CD4-positive, alpha-beta T cell (primary cell): ENCODE measurements at regions not wholly inside any gene's neighbourhood (a gene's known extent, or its start where the extent isn't known, plus 50 kb on each side); places are given as distances from the start of the nearest gene placed in this dataset.

Experiments used
- ATAC-seq: fragments of 200-7000 bp; cut with Tn5 transposase; one replicate; pipeline ENCODE4 v1.10.0; 2022; ENCODE audit warnings: mild to moderate bottlenecking; ENCODE audit not compliant: poor library complexity
- CTCF ChIA-PET: fragments of 350-600 bp; sonication (Branson Sonifier 250); formaldehyde crosslinking; loops from one replicate; lab custom pipeline; 2021; ENCODE audit warnings: antibody characterized with exemption, inconsistent platforms; lab: Charles Lee
- POLR2A ChIA-PET: fragments of 350-600 bp; sonication (Branson Sonifier 250); formaldehyde crosslinking; loops from one replicate; lab custom pipeline; 2021; ENCODE audit warnings: antibody characterized with exemption, inconsistent platforms; lab: Charles Lee
- DNase-seq, 14 experiments: peaks; one replicate each; pipeline ENCODE4 v3.0.0-alpha.2; 2013 to 2020; ENCODE audit warnings: mixed read lengths in 2 of 14
- H3K27ac ChIP-seq, 2 donors: one replicate each; pipeline versions ENCODE4 v1.5.1 to v1.7.0; 2013; ENCODE audit warnings: low read length in 2 of 2, low read depth in 1 of 2, mild to moderate bottlenecking in 1 of 2
- H3K27me3 ChIP-seq, 2 experiments: 1 replicate in 1 of 2; 2 replicates in 1 of 2; pipeline versions ENCODE4 v1.6.1 to v1.7.0; 2013; ENCODE audit warnings: low read length in 2 of 2, control low read depth in 1 of 2, mild to moderate bottlenecking in 1 of 2, moderate library complexity in 1 of 2; ENCODE audit not compliant: insufficient read depth in 2 of 2, control insufficient read depth in 1 of 2
- H3K36me3 ChIP-seq: one replicate; pipeline ENCODE4 v1.6.1; 2013; ENCODE audit warnings: low read length, control low read depth; ENCODE audit not compliant: insufficient read depth
- H3K4me1 ChIP-seq: one replicate; pipeline ENCODE4 v1.6.1; 2013; ENCODE audit warnings: low read length, control low read depth; ENCODE audit not compliant: insufficient read depth
- H3K4me3 ChIP-seq: one replicate; pipeline ENCODE4 v1.5.1; 2013; ENCODE audit warnings: mild to moderate bottlenecking, low read length, moderate library complexity
- H3K9me3 ChIP-seq, 2 experiments: 1 replicate in 1 of 2; 2 replicates in 1 of 2; pipeline versions ENCODE4 v1.6.1 to v1.7.0; 2013; ENCODE audit warnings: low read length in 2 of 2, mild to moderate bottlenecking in 2 of 2, control low read depth in 1 of 2, moderate library complexity in 1 of 2; ENCODE audit not compliant: control insufficient read depth in 1 of 2, insufficient read depth in 1 of 2
- H3K27ac Mint-ChIP-seq: one replicate; pipeline ENCODE4 v1.8.0; 2020; ENCODE audit warnings: mixed read lengths
- H3K27me3 Mint-ChIP-seq: one replicate; pipeline ENCODE4 v1.8.0; 2021; ENCODE audit warnings: mixed read lengths
- H3K36me3 Mint-ChIP-seq: one replicate; pipeline ENCODE4 v1.8.0; 2021; ENCODE audit warnings: low read depth, mixed read lengths
- H3K4me1 Mint-ChIP-seq: one replicate; pipeline ENCODE4 v1.8.0; 2021; ENCODE audit warnings: low read depth, mixed read lengths
- H3K4me3 Mint-ChIP-seq: one replicate; pipeline ENCODE4 v1.8.0; 2020; ENCODE audit warnings: mild to moderate bottlenecking, mixed read lengths
- H3K9me3 Mint-ChIP-seq: one replicate; pipeline ENCODE4 v1.8.0; 2020; ENCODE audit warnings: mixed read lengths
- intact Hi-C, 2 experiments: fragments of 100-400 bp; cut with DNase I in 1 of 2; cut with micrococcal nuclease in 1 of 2; formaldehyde crosslinking; loops; one replicate each; pipeline versions ENCODE4 v1.15.1 to v1.9.0; 2023 to 2025; cut with DNase I, micrococcal nuclease
- TF ChIP-seq, protein P1 (sequence below): fragments of 200-600 bp; IDR thresholded peaks from one replicate; pipeline ENCODE4 v1.8.0; 2022; ENCODE audit warnings: antibody characterized with exemption, mild to moderate bottlenecking

- no peak overlapping the region for H3K27ac Mint-ChIP-seq
- H3K27me3 ChIP-seq = peaks cover 0 to 8% of the 10 kb centered on the region in 2 experiments
- CTCF ChIA-PET = no interaction called here
- H3K27me3 Mint-ChIP-seq = peaks cover 34% of the 10 kb centered on the region
- intact Hi-C loops = no loop called here
- H3K36me3 ChIP-seq = no peaks in the 10 kb centered on the region
- no peak overlapping the region for H3K4me3 Mint-ChIP-seq
- no peaks in the 10 kb centered on the region for H3K9me3 ChIP-seq
- TF ChIP-seq, protein P1, sequence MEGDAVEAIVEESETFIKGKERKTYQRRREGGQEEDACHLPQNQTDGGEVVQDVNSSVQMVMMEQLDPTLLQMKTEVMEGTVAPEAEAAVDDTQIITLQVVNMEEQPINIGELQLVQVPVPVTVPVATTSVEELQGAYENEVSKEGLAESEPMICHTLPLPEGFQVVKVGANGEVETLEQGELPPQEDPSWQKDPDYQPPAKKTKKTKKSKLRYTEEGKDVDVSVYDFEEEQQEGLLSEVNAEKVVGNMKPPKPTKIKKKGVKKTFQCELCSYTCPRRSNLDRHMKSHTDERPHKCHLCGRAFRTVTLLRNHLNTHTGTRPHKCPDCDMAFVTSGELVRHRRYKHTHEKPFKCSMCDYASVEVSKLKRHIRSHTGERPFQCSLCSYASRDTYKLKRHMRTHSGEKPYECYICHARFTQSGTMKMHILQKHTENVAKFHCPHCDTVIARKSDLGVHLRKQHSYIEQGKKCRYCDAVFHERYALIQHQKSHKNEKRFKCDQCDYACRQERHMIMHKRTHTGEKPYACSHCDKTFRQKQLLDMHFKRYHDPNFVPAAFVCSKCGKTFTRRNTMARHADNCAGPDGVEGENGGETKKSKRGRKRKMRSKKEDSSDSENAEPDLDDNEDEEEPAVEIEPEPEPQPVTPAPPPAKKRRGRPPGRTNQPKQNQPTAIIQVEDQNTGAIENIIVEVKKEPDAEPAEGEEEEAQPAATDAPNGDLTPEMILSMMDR = no peak
- no peaks in the 10 kb centered on the region for H3K36me3 Mint-ChIP-seq
- no peak overlapping the region for H3K4me3 ChIP-seq
- H3K9me3 Mint-ChIP-seq = peaks cover 3% of the 10 kb centered on the region
- no peaks in the 10 kb centered on the region for H3K4me1 ChIP-seq
- no peak overlapping the region for H3K27ac ChIP-seq
- no peak for ATAC-seq
- H3K4me1 Mint-ChIP-seq = no peaks in the 10 kb centered on the region
- POLR2A ChIA-PET = no interaction called here
- no peak for DNase-seq
Measured at GRCh38 chr6:90654166-90654565, 67.3 kb upstream of the MAP3K7 start.

GRCh38 chr6:90653750-90654149 lies 66.9 kb upstream of the MAP3K7 start:
- no peak overlapping the region for H3K27ac Mint-ChIP-seq
- H3K27me3 Mint-ChIP-seq = peaks cover 29% of the 10 kb centered on the region
- H3K4me3 Mint-ChIP-seq = no peak overlapping the region
- H3K36me3 Mint-ChIP-seq = no peaks in the 10 kb centered on the region
- H3K9me3 Mint-ChIP-seq = peaks cover 1% of the 10 kb centered on the region
- H3K9me3 ChIP-seq = no peaks in the 10 kb centered on the region
- no peaks in the 10 kb centered on the region for H3K4me1 ChIP-seq
- H3K27ac ChIP-seq = no peak overlapping the region
- CTCF ChIA-PET = no interaction called here
- no peaks in the 10 kb centered on the region for H3K4me1 Mint-ChIP-seq
- POLR2A ChIA-PET = no interaction called here
- TF ChIP-seq, protein P1 = no peak
- no peak for DNase-seq
- no peak for ATAC-seq
- peaks cover 0 to 8% of the 10 kb centered on the region in 2 experiments for H3K27me3 ChIP-seq
- H3K4me3 ChIP-seq = no peak overlapping the region
- no peaks in the 10 kb centered on the region for H3K36me3 ChIP-seq
- intact Hi-C loops = no loop called here

- no peak overlapping the region for H3K4me3 Mint-ChIP-seq
- Histone ChIP-seq H3K27me3 (peaks cover 0 to 4% of the 10 kb centered on the region in 2 experiments), H3K36me3 (no peaks in the 10 kb centered on the region), H3K4me3 (no peak overlapping the region), H3K9me3 (no peaks in the 10 kb centered on the region), H3K4me1 (no peaks in the 10 kb centered on the region), H3K27ac (no peak overlapping the region)
- TF ChIP-seq, protein P1 = no peak
- peaks cover 21% of the 10 kb centered on the region for H3K27me3 Mint-ChIP-seq
- ChIA-PET POLR2A (no interaction called here), CTCF (no interaction called here)
- no peaks in the 10 kb centered on the region for H3K36me3 Mint-ChIP-seq
- H3K9me3 Mint-ChIP-seq = no peaks in the 10 kb centered on the region
- intact Hi-C loops = no loop called here
- DNase-seq (no peak), ATAC-seq (no peak)
- H3K27ac Mint-ChIP-seq = no peak overlapping the region
- no peaks in the 10 kb centered on the region for H3K4me1 Mint-ChIP-seq
Measured at GRCh38 chr6:90650041-90650940, 63.4 kb upstream of the MAP3K7 start.
